ENCODE measurements at regions not wholly inside any gene's neighbourhood (a gene's known extent, or its start where the extent isn't known, plus 50 kb on each side); places are given as distances from the start of the nearest gene placed in this dataset.

- H3K4me3 ChIP-seq (replicated peaks in 1 of 3; ENCODE audit: insufficient read depth in 1 of 3, low read depth in 1 of 3, low read length in 3 of 3): no peak overlapping the region
- FAIRE-seq: no peak
- no peak overlapping the region for H2AFZ ChIP-seq (ENCODE audit: low read depth, low read length)
- H3K9me3 ChIP-seq (replicated peaks; ENCODE audit: control insufficient read depth, insufficient read depth, low read length): peaks cover 2% of the 10 kb centered on the region
- BruUV-seq (replicated peaks): no TSS peak
- H3K4me1 ChIP-seq (ENCODE audit: control insufficient read depth, extremely low read depth, insufficient read depth, low read length): no peaks in the 10 kb centered on the region
- ChIA-PET CTCF (no interaction called here), POLR2A (no interaction called here)
- dilution Hi-C loops (cut with MboI; ENCODE audit: extremely low pct_ligation_motif_present, low sequenced_read_pairs): no loop called here
- H3K9ac ChIP-seq (replicated peaks; ENCODE audit: extremely low read depth, insufficient read depth, low read length): no peak overlapping the region
- intact Hi-C loops (cut with micrococcal nuclease): no loop called here
- H3K79me2 ChIP-seq (ENCODE audit: control insufficient read depth, insufficient read depth, low read length): no peaks in the 10 kb centered on the region
- no peaks in the 10 kb centered on the region for H4K20me1 ChIP-seq (replicated peaks; ENCODE audit: control insufficient read depth, extremely low read depth, insufficient read depth, low read length)
- TF ChIP-seq CTCF (IDR thresholded peaks at IDR 0.05; ENCODE audit: extremely low read depth in 1 of 2, insufficient read depth in 1 of 2, low read depth in 1 of 2, low read length in 2 of 2) (no peak), GATA2 (IDR thresholded peaks at IDR 0.05; ENCODE audit: insufficient read depth, insufficient read length, low read depth, low read length) (no peak), EZH2 (IDR thresholded peaks at IDR 0.05; ENCODE audit: borderline replicate concordance, low read depth, low read length, severe bottlenecking) (no peak), POLR2A (IDR thresholded peaks at IDR 0.05; ENCODE audit: low read depth, low read length) (no peak), MYC (IDR thresholded peaks at IDR 0.05; ENCODE audit: low read depth, low read length) (no peak), POLR2AphosphoS5 (IDR thresholded peaks at IDR 0.05; ENCODE audit: insufficient read depth, low read depth, low read length) (no peak), JUN (IDR thresholded peaks at IDR 0.05; ENCODE audit: borderline replicate concordance, insufficient read depth, insufficient read length, low read depth) (no peak), FOS (IDR thresholded peaks at IDR 0.05; ENCODE audit: borderline replicate concordance, insufficient read depth, low read length) (no peak)
- no peaks in the 10 kb centered on the region for H3K36me3 ChIP-seq (ENCODE audit: control insufficient read depth in 2 of 2, extremely low read depth in 1 of 2, insufficient read depth in 2 of 2, low read length in 2 of 2)
- no peak overlapping the region for H3K27ac ChIP-seq (ENCODE audit: insufficient read depth, low read depth, low read length)
- no peak for DNase-seq (ENCODE audit: low read depth, low spot score)
- no peaks in the 10 kb centered on the region for H3K9me1 ChIP-seq (replicated peaks; ENCODE audit: control insufficient read depth, extremely low read depth, insufficient read depth, low read length)
- H3K27me3 ChIP-seq (ENCODE audit: control insufficient read depth in 2 of 2, insufficient read depth in 2 of 2, low read length in 2 of 2): no peaks in the 10 kb centered on the region
- no peak overlapping the region for H3K4me2 ChIP-seq (ENCODE audit: insufficient read depth, low read length)
These were observed 616.7 kb upstream of the SUCLG2 start for GRCh38 chr3:68271145-68271544.

All from endothelial cell of umbilical vein (primary cell).